Large intestine (tissue), 3 donors: ENCODE measurements at regions not wholly inside any gene's neighbourhood (a gene's known extent, or its start where the extent isn't known, plus 50 kb on each side); places are given as distances from the start of the nearest gene placed in this dataset.

Experiments used
- DNase-seq, 2 donors: peaks; one replicate each; pipeline versions ENCODE4 v3.0.0 to v3.0.0-alpha.2; 2013
- H3K27ac ChIP-seq: one replicate; pipeline ENCODE4 v1.5.1; 2013; ENCODE audit warnings: low read length
- H3K27me3 ChIP-seq: 2 replicates; pipeline ENCODE4 v1.6.1; 2013; ENCODE audit warnings: low read length; ENCODE audit not compliant: control insufficient read depth, insufficient read depth
- H3K36me3 ChIP-seq: 2 replicates; pipeline ENCODE4 v1.6.1; 2013; ENCODE audit warnings: low read length; ENCODE audit not compliant: control insufficient read depth, insufficient read depth
- H3K4me1 ChIP-seq: one replicate; pipeline ENCODE4 v1.6.1; 2013; ENCODE audit warnings: low read length; ENCODE audit not compliant: control insufficient read depth, insufficient read depth
- H3K4me3 ChIP-seq: one replicate; pipeline ENCODE4 v1.5.1; 2013; ENCODE audit warnings: low read length
- H3K9me3 ChIP-seq: one replicate; pipeline ENCODE4 v1.6.1; 2013; ENCODE audit warnings: mild to moderate bottlenecking, low read depth, low read length, moderate library complexity; ENCODE audit not compliant: control insufficient read depth
- WGBS: methylation state at CpG from one replicate; pipeline ENCODE4 v1.1.5; 2013; ENCODE audit warnings: low lambda C conversion rate; ENCODE audit not compliant: insufficient coverage; 5-methylcytosine and 5-hydroxymethylcytosine counted together

DNA sequence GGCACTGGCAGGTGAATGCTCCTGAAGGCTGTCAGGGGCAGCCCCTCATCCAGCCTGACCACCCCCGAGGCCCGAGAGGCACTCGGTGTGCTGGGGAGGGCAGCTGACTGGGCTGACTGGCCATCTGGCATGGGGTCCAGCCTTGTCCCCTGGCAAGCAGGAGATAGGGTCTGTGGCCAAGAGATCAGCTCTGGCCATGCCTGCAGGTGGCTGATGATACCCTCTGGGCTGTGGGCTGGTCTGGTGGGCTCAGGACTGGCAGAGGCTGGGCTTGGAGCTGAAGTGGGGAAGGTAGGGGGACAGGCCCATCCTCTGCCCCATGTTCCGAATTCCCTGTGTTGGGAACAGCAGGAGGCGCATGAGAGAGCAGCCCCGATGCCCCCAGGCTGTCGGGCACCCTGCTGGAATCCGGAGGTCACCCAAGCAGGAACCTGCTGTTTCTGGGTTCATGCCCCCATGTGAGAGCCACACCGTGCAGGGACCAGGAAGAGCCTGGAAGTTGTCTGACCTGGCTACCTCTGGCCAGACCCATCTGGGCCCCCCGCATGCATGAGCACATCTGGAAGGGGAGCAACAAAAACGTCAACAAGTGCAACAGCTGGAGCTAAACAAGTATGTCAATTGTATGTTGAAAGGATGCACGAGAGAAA, 527.0 kb downstream of the TBC1D22A start:
- H3K4me3 ChIP-seq, result no peak overlapping the region
- H3K36me3 ChIP-seq, result no peaks in the 10 kb centered on the region
- no peaks in the 10 kb centered on the region for H3K4me1 ChIP-seq
- DNase-seq, result no peak
- no peaks in the 10 kb centered on the region for H3K27me3 ChIP-seq
- no peaks in the 10 kb centered on the region for H3K9me3 ChIP-seq
- H3K27ac ChIP-seq, result no peak overlapping the region
- WGBS, result 56% methylated on average over 2 of the region's 12 CpGs

DNA sequence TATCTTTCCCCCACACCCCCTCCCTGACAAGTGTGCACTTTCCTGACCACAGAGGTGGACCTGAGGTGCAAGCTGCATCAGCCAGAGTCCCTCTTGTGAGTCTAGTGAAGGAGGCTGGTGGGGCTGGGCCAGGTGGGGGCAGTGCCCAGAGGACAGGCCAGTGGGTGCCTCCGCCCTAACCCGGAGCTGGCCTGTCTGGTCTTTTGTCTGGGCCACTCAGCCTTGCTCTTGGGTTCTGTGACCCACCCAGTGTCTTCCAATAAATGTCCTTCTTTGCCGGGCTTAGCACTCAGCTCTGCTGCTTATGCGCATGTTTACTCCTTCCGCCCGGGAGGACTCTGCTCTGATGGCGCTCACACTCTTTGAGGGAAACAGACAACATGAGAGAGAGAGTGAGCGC, 526.2 kb downstream of the TBC1D22A start:
- H3K36me3 ChIP-seq, result no peaks in the 10 kb centered on the region
- no peaks in the 10 kb centered on the region for H3K4me1 ChIP-seq
- no peak overlapping the region for H3K27ac ChIP-seq
- H3K9me3 ChIP-seq, result no peaks in the 10 kb centered on the region
- no peak overlapping the region for H3K4me3 ChIP-seq
- no peak for DNase-seq
- no CpG with 5 or more reads among the region's 8 CpGs for WGBS
- H3K27me3 ChIP-seq, result no peaks in the 10 kb centered on the region

DNA sequence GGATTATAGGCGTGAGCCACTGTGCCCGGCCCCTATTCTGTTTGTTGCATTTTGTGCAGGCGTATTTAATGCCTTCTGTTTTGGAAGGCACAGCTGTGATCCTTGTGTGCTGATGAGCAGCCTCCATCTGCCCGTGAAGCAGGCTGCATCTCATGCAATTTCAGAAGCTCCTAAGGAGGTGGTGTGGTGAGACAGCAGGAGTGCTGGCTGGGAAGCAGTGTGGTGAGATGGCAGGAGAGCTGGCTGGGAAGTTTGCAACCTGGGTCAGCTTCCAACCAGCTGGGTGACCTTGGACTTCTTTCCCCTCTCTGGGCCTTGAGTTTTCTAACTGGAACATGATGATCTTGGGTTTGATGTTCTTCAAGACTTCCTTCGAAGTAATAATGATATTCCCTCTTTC, 525.1 kb downstream of the TBC1D22A start:
- Histone ChIP-seq H3K27ac (no peak overlapping the region), H3K9me3 (no peaks in the 10 kb centered on the region), H3K4me1 (no peaks in the 10 kb centered on the region), H3K27me3 (no peaks in the 10 kb centered on the region), H3K4me3 (no peak overlapping the region), H3K36me3 (no peaks in the 10 kb centered on the region)
- no CpG with 5 or more reads among the region's 5 CpGs for WGBS
- no peak for DNase-seq

DNA sequence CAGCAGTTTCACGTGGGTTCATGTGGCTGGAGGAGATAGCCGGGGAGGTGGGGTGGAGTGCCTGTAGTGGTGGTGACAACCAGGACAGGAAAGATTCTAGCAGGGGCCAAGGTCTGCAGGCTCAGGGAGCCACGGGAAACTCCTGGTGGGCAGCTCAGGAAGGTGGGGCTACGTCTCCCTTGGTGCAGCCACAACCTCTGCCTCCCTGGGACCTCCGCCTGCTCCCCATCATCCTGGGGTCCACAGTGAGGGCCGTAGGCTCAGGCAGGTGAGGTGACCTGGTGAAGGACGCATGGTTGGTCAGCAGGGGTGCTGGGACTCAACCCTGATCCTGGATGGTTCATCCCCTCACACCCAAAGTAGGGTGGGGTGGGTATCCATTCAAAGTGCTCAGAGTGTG, 524.1 kb downstream of the TBC1D22A start:
- no CpG with 5 or more reads among the region's 7 CpGs for WGBS
- no peak overlapping the region for H3K4me3 ChIP-seq
- H3K9me3 ChIP-seq, result no peaks in the 10 kb centered on the region
- H3K27ac ChIP-seq, result no peak overlapping the region
- no peaks in the 10 kb centered on the region for H3K27me3 ChIP-seq
- H3K36me3 ChIP-seq, result no peaks in the 10 kb centered on the region
- DNase-seq, result no peak
- H3K4me1 ChIP-seq, result no peaks in the 10 kb centered on the region

DNA sequence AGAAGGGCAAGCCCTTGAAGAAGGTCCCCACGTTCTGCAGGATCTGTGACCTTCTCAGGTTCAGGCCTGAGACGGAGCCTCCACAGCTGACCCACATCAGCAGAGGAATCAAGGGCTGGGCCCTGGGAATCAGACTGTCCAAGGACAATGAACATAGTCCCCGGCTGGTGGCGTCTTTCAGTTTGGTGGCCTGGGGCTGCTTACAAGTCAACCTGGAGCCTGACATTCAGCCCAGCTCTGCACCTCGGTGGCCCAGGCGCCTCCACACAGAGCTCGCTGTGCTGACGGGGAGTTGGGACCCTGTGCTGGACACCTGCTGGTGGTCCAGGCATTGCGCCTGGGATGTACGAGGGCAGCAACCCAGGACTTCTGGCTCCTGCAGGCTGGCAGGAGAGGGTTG, 523.5 kb downstream of the TBC1D22A start:
- Histone ChIP-seq H3K27me3 (no peaks in the 10 kb centered on the region), H3K9me3 (no peaks in the 10 kb centered on the region), H3K36me3 (no peaks in the 10 kb centered on the region), H3K4me1 (no peaks in the 10 kb centered on the region), H3K4me3 (no peak overlapping the region), H3K27ac (no peak overlapping the region)
- DNase-seq, result no peak
- WGBS, result no CpG with 5 or more reads among the region's 10 CpGs

DNA sequence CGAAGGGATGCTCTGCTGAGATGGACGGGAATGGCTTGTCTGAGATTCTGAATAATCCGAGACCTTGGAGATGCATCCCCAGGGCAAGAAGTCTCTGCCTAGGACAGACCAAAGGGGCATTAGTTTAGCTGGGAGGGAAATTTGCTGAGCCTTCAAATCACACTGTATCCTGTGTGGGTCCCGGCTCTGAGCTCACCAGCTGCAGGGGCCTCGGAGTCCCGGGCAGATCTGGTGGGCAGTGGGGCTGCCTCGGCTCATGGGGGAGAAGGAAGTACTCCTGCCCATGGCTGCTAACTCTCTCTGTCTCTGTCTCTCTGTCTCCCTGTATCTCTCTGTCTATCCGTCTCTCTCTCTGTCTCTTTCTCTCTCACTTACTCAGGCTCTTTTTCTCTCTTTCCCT, 522.4 kb downstream of the TBC1D22A start:
- H3K9me3 ChIP-seq, result no peaks in the 10 kb centered on the region
- H3K27me3 ChIP-seq, result no peaks in the 10 kb centered on the region
- 100% methylated on average over 1 of the region's 8 CpGs for WGBS
- no peak for DNase-seq
- H3K4me3 ChIP-seq, result no peak overlapping the region
- no peaks in the 10 kb centered on the region for H3K36me3 ChIP-seq
- no peak overlapping the region for H3K27ac ChIP-seq
- H3K4me1 ChIP-seq, result no peaks in the 10 kb centered on the region

DNA sequence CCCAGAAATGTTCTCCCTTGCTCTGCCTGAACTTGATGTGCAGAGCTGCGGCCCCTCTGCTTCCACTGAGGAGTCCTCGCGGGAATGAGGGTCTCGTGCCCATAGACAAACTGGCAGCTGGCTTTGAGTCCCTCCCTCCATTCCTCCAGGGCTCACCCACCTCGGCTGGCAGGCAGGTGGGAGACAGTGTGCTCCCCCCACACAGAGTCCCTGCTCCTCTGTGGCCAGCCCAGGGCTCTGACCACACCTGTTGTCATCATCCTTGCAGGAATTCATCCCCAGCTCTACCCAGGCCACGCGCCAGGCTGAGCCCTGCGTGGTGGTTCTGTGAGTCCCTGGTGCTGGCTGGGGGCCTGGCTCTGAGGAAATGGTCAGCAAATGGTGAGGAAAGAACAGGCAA, 521.9 kb downstream of the TBC1D22A start:
- H3K27ac ChIP-seq, result no peak overlapping the region
- no peak overlapping the region for H3K4me3 ChIP-seq
- no peak for DNase-seq
- no peaks in the 10 kb centered on the region for H3K27me3 ChIP-seq
- H3K36me3 ChIP-seq, result no peaks in the 10 kb centered on the region
- H3K9me3 ChIP-seq, result no peaks in the 10 kb centered on the region
- H3K4me1 ChIP-seq, result no peaks in the 10 kb centered on the region
- no CpG with 5 or more reads among the region's 8 CpGs for WGBS

DNA sequence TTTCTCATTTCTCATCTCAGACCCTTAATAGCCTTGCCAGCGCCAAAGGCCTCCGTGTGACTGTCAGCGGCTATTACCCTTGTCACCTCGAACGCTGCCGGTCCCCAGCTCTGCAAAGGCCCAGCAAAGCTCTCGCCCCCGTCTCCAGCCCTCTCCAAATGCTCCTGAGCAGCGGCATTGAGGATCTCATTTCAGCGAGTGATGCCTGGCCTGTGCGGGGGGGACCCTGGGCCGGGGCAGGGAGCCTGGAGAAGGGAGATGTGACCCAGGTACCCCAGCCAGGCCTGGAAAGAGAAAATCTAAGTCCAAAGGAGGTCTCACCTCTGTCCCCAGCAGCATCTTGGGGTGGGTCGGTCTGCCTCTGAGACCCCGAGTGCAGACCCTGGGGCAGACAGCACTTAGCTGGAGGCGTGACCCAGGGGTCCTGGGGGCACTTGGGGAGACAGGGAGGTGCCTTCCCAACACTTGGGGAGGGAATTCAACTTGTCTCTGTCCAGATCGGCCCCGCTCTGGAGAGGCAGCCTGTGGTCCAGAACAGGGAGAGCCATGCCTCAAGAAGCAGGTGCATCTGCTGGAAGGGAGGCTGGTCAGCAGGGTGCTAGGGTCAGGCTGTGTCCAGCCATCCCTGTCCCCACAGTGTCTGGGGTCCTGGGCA, 521.3 kb downstream of the TBC1D22A start:
- Histone ChIP-seq H3K4me1 (no peaks in the 10 kb centered on the region), H3K9me3 (no peaks in the 10 kb centered on the region), H3K4me3 (no peak overlapping the region), H3K36me3 (no peaks in the 10 kb centered on the region), H3K27ac (no peak overlapping the region), H3K27me3 (no peaks in the 10 kb centered on the region)
- WGBS, result no CpG with 5 or more reads among the region's 17 CpGs
- no peak for DNase-seq

DNA sequence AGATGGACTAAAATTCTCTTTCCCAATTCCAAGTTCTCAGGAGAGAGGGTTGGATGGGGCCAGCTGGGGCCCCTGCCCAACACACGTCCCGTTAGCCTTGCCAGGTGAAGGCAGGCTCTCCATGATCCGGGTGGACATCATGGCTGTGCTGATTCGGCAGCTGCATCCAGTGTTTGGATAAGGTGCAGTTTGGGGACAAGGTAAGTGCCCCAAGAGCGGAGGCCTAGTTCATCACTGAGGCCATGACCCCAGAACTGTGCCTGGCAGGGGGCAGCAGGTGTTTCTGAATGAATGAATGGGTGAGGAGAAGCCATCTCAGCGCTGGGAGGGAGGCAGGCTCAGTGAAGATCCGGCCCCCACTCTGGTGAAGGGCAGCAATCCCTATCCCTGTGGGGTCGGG, 520.4 kb downstream of the TBC1D22A start:
- Histone ChIP-seq H3K4me3 (no peak overlapping the region), H3K4me1 (no peaks in the 10 kb centered on the region), H3K36me3 (no peaks in the 10 kb centered on the region), H3K9me3 (no peaks in the 10 kb centered on the region), H3K27me3 (no peaks in the 10 kb centered on the region), H3K27ac (no peak overlapping the region)
- no CpG with 5 or more reads among the region's 8 CpGs for WGBS
- DNase-seq, result no peak

DNA sequence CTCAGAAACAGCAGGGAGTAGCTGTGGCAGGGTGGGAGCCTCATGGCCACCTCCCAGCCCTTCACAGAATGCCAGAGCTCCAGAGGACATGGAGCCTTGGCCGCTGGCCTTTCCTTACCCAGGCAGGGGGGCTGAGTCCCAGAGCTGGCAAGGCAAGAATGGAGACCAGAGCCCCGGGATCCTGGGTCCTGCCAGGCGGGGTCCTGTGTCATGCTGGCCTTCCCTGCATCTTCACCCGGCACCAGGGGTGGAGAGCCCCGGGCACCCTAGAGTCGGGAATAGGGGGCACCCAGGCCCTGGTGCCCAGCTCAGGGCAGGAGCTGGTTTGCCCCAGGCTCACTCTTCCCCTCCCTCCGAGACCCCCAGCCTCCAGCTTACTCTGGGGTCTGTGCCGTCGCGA, 519.9 kb downstream of the TBC1D22A start:
- no CpG with 5 or more reads among the region's 10 CpGs for WGBS
- no peak for DNase-seq
- no peaks in the 10 kb centered on the region for H3K27me3 ChIP-seq

More for the DNA sequence above, 519.9 kb downstream of the TBC1D22A start:
- H3K36me3 ChIP-seq, result no peaks in the 10 kb centered on the region
- H3K4me3 ChIP-seq, result no peak overlapping the region
- H3K9me3 ChIP-seq, result no peaks in the 10 kb centered on the region
- H3K4me1 ChIP-seq, result no peaks in the 10 kb centered on the region
- H3K27ac ChIP-seq, result no peak overlapping the region
